HEK293T (cell line): ENCODE measurements at regions not wholly inside any gene's neighbourhood (a gene's known extent, or its start where the extent isn't known, plus 50 kb on each side); places are given as distances from the start of the nearest gene placed in this dataset.

Experiments used
- CTCF ChIA-PET: fragments of 350-600 bp; formaldehyde crosslinking; extraction: SDS; loops from one replicate; lab custom pipeline; 2021; ENCODE audit warnings: antibody characterized with exemption, inconsistent platforms; lab: Yijun Ruan, JAX
- POLR2A ChIA-PET: fragments of 350-600 bp; formaldehyde crosslinking; extraction: SDS; loops from one replicate; lab custom pipeline; 2020; ENCODE audit warnings: antibody characterized with exemption, inconsistent platforms; lab: Yijun Ruan, JAX
- DNase-seq: peaks from one replicate; pipeline ENCODE4 v3.0.0; 2012; ENCODE audit warnings: mixed read lengths; ENCODE audit errors: extremely low spot score
- ARNT ChIP-seq: fragments of 450-650 bp; IDR thresholded peaks from 2 replicates; pipeline ENCODE4 v1.6.1; 2017; ENCODE audit warnings: mild to moderate bottlenecking
- BHLHE40 ChIP-seq: fragments of 450-650 bp; IDR thresholded peaks from 2 replicates; pipeline ENCODE4 v1.6.1; 2016; ENCODE audit warnings: mild to moderate bottlenecking, moderate library complexity, borderline replicate concordance
- CTBP1 ChIP-seq: fragments of 450-650 bp; IDR thresholded peaks from 2 replicates; pipeline ENCODE4 v1.6.1; 2016; ENCODE audit warnings: borderline replicate concordance
- ELF4 ChIP-seq: fragments of 450-650 bp; IDR thresholded peaks from 2 replicates; pipeline ENCODE4 v1.6.1; 2017; ENCODE audit warnings: antibody characterized with exemption
- FOXA1 ChIP-seq: fragments of 450-650 bp; IDR thresholded peaks from 2 replicates; pipeline ENCODE4 v1.6.1; 2016; ENCODE audit warnings: mild to moderate bottlenecking
- FOXK2 ChIP-seq: fragments of 450-650 bp; IDR thresholded peaks from 2 replicates; pipeline ENCODE4 v1.6.1; 2016; ENCODE audit warnings: mild to moderate bottlenecking
- FOXM1 ChIP-seq: fragments of 450-650 bp; IDR thresholded peaks from 2 replicates; pipeline ENCODE4 v1.6.1; 2017; ENCODE audit warnings: mild to moderate bottlenecking, borderline replicate concordance
- HDGF ChIP-seq: fragments of 450-650 bp; IDR thresholded peaks from 2 replicates; pipeline ENCODE4 v1.6.1; 2017; ENCODE audit warnings: antibody characterized with exemption, borderline replicate concordance
- L3MBTL2 ChIP-seq: fragments of 450-650 bp; conservative IDR thresholded peaks from 2 replicates; pipeline ENCODE4 v1.6.1; 2016; ENCODE audit warnings: mild to moderate bottlenecking
- LEF1 ChIP-seq: fragments of 450-650 bp; IDR thresholded peaks from 2 replicates; pipeline ENCODE4 v1.6.1; 2017; ENCODE audit warnings: mild to moderate bottlenecking, borderline replicate concordance
- NFRKB ChIP-seq: fragments of 450-650 bp; IDR thresholded peaks from 2 replicates; pipeline ENCODE4 v1.6.1; 2016; ENCODE audit warnings: mild to moderate bottlenecking, moderate library complexity
- PKNOX1 ChIP-seq: fragments of 450-650 bp; IDR thresholded peaks from 2 replicates; pipeline ENCODE4 v1.6.1; 2016
- SP1 ChIP-seq: fragments of 450-650 bp; IDR thresholded peaks from 2 replicates; pipeline ENCODE4 v1.6.1; 2017
- SUZ12 ChIP-seq: fragments of 450-650 bp; IDR thresholded peaks from 2 replicates; pipeline ENCODE4 v1.6.1; 2016; ENCODE audit warnings: mild to moderate bottlenecking
- TARDBP ChIP-seq: fragments of 450-650 bp; IDR thresholded peaks from 2 replicates; pipeline ENCODE4 v1.6.1; 2016
- ZNF384 ChIP-seq: fragments of 450-650 bp; IDR thresholded peaks from 2 replicates; pipeline ENCODE4 v1.6.1; 2016

GRCh38 chr2:7954234-7954633 lies 727.6 kb upstream of the ID2 start:
- ChIA-PET CTCF (no interaction called here), POLR2A (no interaction called here)
- TF ChIP-seq ZNF384 (no peak), TARDBP (no peak)
- DNase-seq: no peak

GRCh38 chr2:7956126-7956689 lies 725.6 kb upstream of the ID2 start:
- no peak for DNase-seq

GRCh38 chr2:7961550-7961949 lies 720.3 kb upstream of the ID2 start:
- ChIA-PET POLR2A (no interaction called here), CTCF (no interaction called here)
- DNase-seq: no peak
- TF ChIP-seq SP1 (no peak), LEF1 (no peak), PKNOX1 (no peak), ZNF384 (no peak), FOXA1 (no peak), ELF4 (no peak)

More at GRCh38 chr2:7956126-7956689, 725.6 kb upstream of the ID2 start:
- POLR2A ChIA-PET: no interaction called here
- TF ChIP-seq ARNT (no peak), SUZ12 (no peak), NFRKB (no peak), SP1 (no peak), CTBP1 (no peak), FOXA1 (no peak), HDGF (no peak), ZNF384 (no peak), TARDBP (no peak), FOXM1 (no peak), L3MBTL2 (no peak), PKNOX1 (no peak), BHLHE40 (no peak), LEF1 (no peak), FOXK2 (no peak)
- CTCF ChIA-PET: no interaction called here

- DNase-seq: no peak
- POLR2A ChIA-PET: no interaction called here
- CTCF ChIA-PET: no interaction called here
- TF ChIP-seq ELF4 (no peak), LEF1 (no peak), TARDBP (no peak), BHLHE40 (no peak), NFRKB (no peak), ARNT (no peak), FOXK2 (no peak), FOXA1 (no peak), CTBP1 (no peak), FOXM1 (no peak), SUZ12 (no peak), PKNOX1 (no peak), SP1 (no peak), L3MBTL2 (no peak)
These were observed 719.7 kb upstream of the ID2 start for GRCh38 chr2:7962161-7962560.

- DNase-seq: no peak
- ChIA-PET CTCF (no interaction called here), POLR2A (no interaction called here)
- TF ChIP-seq SP1 (no peak), FOXA1 (no peak), PKNOX1 (no peak), ZNF384 (no peak), ARNT (no peak), TARDBP (no peak), LEF1 (no peak)
These were observed 718.1 kb upstream of the ID2 start for GRCh38 chr2:7963787-7964186.

- POLR2A ChIA-PET: no interaction called here
- no peak for TF ChIP-seq TARDBP
- no peak for TF ChIP-seq SUZ12
- TF ChIP-seq LEF1: no peak
- TF ChIP-seq NFRKB: no peak
- TF ChIP-seq PKNOX1: no peak
- no peak for TF ChIP-seq CTBP1
- TF ChIP-seq ZNF384: no peak
- no peak for TF ChIP-seq L3MBTL2
- no peak for TF ChIP-seq FOXK2
- TF ChIP-seq FOXA1: no peak
- TF ChIP-seq HDGF: no peak
- no peak for TF ChIP-seq ARNT
- TF ChIP-seq BHLHE40: no peak
- TF ChIP-seq SP1: no peak
- TF ChIP-seq FOXM1: no peak
- CTCF ChIA-PET: no interaction called here
- no peak for DNase-seq
These were observed 715.8 kb upstream of the ID2 start for GRCh38 chr2:7966032-7966431.
